ENCODE measurements at regions not wholly inside any gene's neighbourhood (a gene's known extent, or its start where the extent isn't known, plus 50 kb on each side); places are given as distances from the start of the nearest gene placed in this dataset.

DNA sequence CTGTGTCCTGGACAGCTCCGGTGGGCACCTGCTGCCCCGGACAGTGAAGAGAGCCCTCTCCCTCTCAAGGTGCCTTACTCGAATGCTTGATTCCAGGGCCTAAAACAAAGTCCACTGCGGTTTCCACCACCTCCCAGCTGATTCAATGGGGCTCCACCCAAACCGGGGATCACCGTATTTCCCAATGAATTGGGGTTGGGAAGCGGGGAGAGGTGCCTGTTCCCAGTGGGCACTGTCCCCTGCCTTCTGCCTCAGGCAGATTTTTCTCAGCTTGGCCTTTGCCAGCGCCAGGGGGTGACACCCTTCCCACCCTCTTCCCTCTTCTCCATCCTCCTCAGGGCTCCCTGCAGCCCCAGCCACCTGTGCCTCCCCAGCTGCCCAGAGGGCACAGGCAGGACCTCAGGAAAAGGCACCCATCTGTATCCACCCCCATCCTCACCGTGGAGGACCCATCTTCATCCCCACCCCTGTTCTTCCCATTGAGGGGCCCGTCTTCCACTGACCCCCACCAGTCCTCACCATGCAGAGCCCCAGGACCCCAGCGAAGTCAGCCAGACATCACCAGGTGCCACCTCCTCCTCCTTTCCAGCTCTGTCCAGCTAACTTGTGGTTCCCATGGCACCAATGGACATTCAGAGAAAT lies 66.7 kb upstream of the HPCAL1 start:
- Histone ChIP-seq H3K9me1 (ENCODE audit: control insufficient read depth, insufficient read depth, low read length) (no peaks in the 10 kb centered on the region), H3K36me3 (ENCODE audit: control insufficient read depth, insufficient read depth, low read length) (no peaks in the 10 kb centered on the region), H3K9ac (ENCODE audit: insufficient read depth in 1 of 2, low read depth in 2 of 2, low read length in 2 of 2) (peak overlapping the region in 1 of 2 experiments; percentile 29; a peak in 1 of 4 replicates), H3K79me2 (ENCODE audit: control insufficient read depth, insufficient read depth, low read length) (no peaks in the 10 kb centered on the region), H3K4me1 (replicated peaks in 1 of 2; ENCODE audit: control insufficient read depth in 2 of 2, insufficient read depth in 2 of 2, low read length in 2 of 2) (peaks cover 0 to 46% of the 10 kb centered on the region in 2 experiments; a peak in 3 of 5 replicates), H4K20me1 (replicated peaks; ENCODE audit: control insufficient read depth, insufficient read depth, low read length) (peaks cover 7% of the 10 kb centered on the region; the same call in 1 of the 2 replicates), H2AFZ (ENCODE audit: low read depth, low read length) (no peak overlapping the region), H3K4me2 (ENCODE audit: insufficient read depth, low read length) (no peak overlapping the region), H3K27me3 (ENCODE audit: control insufficient read depth in 2 of 2, insufficient read depth in 2 of 2, low read length in 2 of 2) (peaks cover 24 to 58% of the 10 kb centered on the region in 2 experiments; a peak in 4 of 5 replicates), H3K4me3 (no peak overlapping the region), H3K27ac (ENCODE audit: extremely low read depth, low read depth, low read length) (no peak overlapping the region), H3K9me3 (replicated peaks; ENCODE audit: control insufficient read depth, insufficient read depth, low read depth, low read length) (no peaks in the 10 kb centered on the region; the same call in 1 of the 2 replicates)
- POLR2A ChIA-PET: interaction anchor here (1.6 kb wide), 1 partner anchor 8 kb away, joined by 5 read pairs; no protein-coding TSS in a partner anchor
- in situ Hi-C loops (cut with MboI) (no loop called here), intact Hi-C loops (cut with micrococcal nuclease) (loop anchor here (10.0 kb wide), 1 partner anchor 69 kb away; the partner anchor contains the start of gene HPCAL1)
- ATAC-seq (no peak), FAIRE-seq (no peak), DNase-seq (ENCODE audit: extremely low read depth in 1 of 4, low spot score in 3 of 4) (no peak)
- TF ChIP-seq BMI1 (IDR thresholded peaks at IDR 0.05; ENCODE audit: low read length) (no peak), RBFOX2 (IDR thresholded peaks at IDR 0.05; ENCODE audit: low read depth, low read length) (no peak), BRF2 (IDR thresholded peaks at IDR 0.05; ENCODE audit: borderline replicate concordance, insufficient read depth, insufficient read length) (no peak), ERF (CRISPR knock-in tag; IDR thresholded peaks at IDR 0.05) (no peak)
- TF ChIP-seq, protein P1, sequence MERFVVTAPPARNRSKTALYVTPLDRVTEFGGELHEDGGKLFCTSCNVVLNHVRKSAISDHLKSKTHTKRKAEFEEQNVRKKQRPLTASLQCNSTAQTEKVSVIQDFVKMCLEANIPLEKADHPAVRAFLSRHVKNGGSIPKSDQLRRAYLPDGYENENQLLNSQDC (CRISPR knock-in tag; IDR thresholded peaks at IDR 0.05): no peak
- no TSS peak for BruUV-seq (replicated peaks)
- 4% methylated on average over 11 of the region's 11 CpGs for WGBS (ENCODE audit: insufficient coverage, low coverage, missing lambda C conversion rate)
- CTCF ChIA-PET (ENCODE audit: low intra/inter-chr PET ratio): no interaction called here

All from K562 (cell line).